ENCODE measurements at regions not wholly inside any gene's neighbourhood (a gene's known extent, or its start where the extent isn't known, plus 50 kb on each side); places are given as distances from the start of the nearest gene placed in this dataset.
A peak's percentile ranks its signal among the peaks of the same experiment; 100 is the strongest.
"Not testable (repeated sequence)": the region's sequence is repeated elsewhere in the genome, so short reads cannot be mapped to it uniquely, and the experiment has no call there.

DNA sequence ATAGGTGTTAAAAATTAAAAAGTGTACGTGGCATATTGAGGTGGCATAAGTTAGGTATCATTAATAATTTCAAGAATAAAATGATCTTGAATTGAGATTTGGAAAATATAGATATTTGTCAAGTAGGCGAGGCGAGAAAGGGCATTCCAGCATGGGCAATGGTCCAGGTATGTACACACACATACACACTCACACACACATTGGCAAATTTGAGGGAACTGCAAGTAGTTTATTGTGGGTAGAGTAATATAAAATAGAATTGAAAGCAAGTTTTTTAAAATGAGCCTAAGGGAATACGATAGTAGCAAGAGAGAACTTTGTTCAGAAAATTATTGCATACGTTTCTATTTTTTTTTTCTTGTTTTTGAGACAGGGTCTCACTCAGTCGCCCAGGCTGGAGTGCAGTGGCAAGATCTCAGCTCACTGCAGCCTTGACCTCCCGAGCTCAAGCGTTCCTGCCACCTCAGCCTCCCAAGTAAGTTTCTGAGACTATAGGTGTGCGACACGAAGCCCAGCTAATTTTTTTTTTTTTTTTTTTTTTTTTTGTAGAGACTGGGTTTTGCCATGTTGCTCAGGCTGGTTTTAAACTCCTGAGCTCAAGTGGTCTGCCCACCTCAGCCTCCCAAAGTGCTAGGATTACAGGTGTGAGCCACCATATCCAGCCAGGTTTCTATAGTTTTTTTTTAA is 96.7 kb upstream of the SLC39A10 start:
- 79 to 86% methylated on average over 10 of the region's 10 CpGs for WGBS, 2 donors
- DNase-seq = no peak
- no peak for ATAC-seq
- Histone ChIP-seq H3K27ac (no peak overlapping the region), H3K4me1 (peaks cover 0 to 8% (median 0%) of the 10 kb centered on the region in 3 donors), H3K36me3 (no peaks in the 10 kb centered on the region), H3K4me3 (no peak overlapping the region), H3K9me3 (no peaks in the 10 kb centered on the region), H3K27me3 (no peaks in the 10 kb centered on the region)
- TF ChIP-seq, protein P1, sequence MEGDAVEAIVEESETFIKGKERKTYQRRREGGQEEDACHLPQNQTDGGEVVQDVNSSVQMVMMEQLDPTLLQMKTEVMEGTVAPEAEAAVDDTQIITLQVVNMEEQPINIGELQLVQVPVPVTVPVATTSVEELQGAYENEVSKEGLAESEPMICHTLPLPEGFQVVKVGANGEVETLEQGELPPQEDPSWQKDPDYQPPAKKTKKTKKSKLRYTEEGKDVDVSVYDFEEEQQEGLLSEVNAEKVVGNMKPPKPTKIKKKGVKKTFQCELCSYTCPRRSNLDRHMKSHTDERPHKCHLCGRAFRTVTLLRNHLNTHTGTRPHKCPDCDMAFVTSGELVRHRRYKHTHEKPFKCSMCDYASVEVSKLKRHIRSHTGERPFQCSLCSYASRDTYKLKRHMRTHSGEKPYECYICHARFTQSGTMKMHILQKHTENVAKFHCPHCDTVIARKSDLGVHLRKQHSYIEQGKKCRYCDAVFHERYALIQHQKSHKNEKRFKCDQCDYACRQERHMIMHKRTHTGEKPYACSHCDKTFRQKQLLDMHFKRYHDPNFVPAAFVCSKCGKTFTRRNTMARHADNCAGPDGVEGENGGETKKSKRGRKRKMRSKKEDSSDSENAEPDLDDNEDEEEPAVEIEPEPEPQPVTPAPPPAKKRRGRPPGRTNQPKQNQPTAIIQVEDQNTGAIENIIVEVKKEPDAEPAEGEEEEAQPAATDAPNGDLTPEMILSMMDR (IDR thresholded peaks at IDR 0.05) = no peak
- intact Hi-C loops (cut with DNase I) = no loop called here
- FAIRE-seq = no peak

DNA sequence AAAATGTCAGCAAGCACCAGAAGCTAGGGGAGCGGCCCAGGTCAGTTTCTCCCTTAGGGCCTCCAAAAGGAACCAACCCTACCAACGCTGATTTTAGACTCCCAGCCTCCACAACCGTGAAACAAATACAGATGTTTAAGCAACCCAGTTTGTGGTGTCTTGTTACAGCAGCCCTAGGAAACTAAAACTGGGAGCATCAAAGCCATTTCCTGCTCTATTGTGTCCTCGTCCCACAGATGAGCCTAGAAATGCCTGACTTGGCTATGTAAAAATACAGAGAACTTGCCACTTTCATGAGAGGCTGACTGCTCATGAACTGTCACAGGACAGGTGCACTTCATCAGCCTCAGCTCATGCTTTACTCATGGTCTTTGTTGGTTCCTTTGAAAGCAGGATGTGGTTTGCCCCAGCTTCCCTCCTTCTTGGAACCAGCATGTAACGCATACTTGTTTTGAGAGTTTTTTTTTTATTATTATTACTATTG is 97.6 kb upstream of the SLC39A10 start:
- no peak overlapping the region for H3K4me3 ChIP-seq
- H3K9me3 ChIP-seq = no peaks in the 10 kb centered on the region
- H3K27ac ChIP-seq = peak overlapping the region in 1 of 4 donors; percentile 30
- H3K36me3 ChIP-seq = no peaks in the 10 kb centered on the region
- peaks cover 0 to 8% (median 0%) of the 10 kb centered on the region in 3 donors for H3K4me1 ChIP-seq
- TF ChIP-seq, protein P1 (IDR thresholded peaks at IDR 0.05) = no peak
- no peak for FAIRE-seq
- ATAC-seq = peak in 2 of 4 donors; percentile 67 to 69
- no peaks in the 10 kb centered on the region for H3K27me3 ChIP-seq
- intact Hi-C loops (cut with DNase I) = no loop called here
- 81 to 86% methylated on average over 5 of the region's 5 CpGs for WGBS, 2 donors
- peak in 1 of 6 donors; percentile 38 for DNase-seq

DNA sequence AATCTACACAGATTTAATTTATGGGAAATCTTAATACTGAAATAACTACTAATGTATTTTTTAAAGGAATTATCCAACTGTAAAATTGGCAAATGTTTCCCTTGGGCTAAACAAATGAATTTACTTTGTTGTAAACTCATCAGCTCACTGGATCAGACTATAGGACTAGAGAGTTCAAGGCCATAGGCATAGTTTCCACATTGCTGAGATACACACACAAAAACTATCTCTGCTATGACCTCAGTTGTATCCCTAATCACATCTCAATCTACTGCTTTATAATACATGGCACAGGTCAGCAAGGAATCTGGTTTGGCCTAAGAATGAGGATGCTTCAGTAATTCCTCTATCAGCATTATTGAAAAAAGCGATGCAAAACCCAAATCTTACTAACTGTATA is 101.1 kb upstream of the SLC39A10 start:
- Histone ChIP-seq H3K36me3 (no peaks in the 10 kb centered on the region), H3K4me1 (no peaks in the 10 kb centered on the region), H3K27ac (no peak overlapping the region), H3K4me3 (no peak overlapping the region), H3K27me3 (no peaks in the 10 kb centered on the region), H3K9me3 (no peaks in the 10 kb centered on the region)
- no peak for FAIRE-seq
- TF ChIP-seq, protein P1 (IDR thresholded peaks at IDR 0.05) = no peak
- intact Hi-C loops (cut with DNase I) = no loop called here
- WGBS, 2 donors = 96 to 100% methylated on average over 1 of the region's 1 CpG
- ATAC-seq = no peak
- no peak for DNase-seq

DNA sequence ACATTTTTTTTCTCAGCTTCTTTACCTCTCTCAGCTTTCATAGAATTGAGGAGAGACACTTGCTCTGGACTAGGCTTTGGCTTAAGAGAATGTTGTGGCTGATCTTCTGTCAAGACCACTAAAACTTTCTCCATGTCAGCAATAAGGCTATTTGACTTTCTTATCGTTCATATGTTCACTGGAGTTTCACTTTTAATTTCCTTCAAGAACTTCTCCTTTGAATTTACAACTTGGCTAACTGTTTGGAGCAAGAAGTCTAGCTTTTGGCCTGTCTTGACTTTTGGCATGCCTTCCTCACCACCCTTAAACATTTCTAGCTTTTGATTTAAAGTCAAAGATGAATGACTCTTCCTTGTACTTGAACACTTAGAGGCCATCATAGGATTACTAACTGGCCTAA is 104.4 kb upstream of the SLC39A10 start:
- no peaks in the 10 kb centered on the region for H3K9me3 ChIP-seq
- 78 to 90% methylated on average over 1 of the region's 1 CpG for WGBS, 2 donors
- DNase-seq (no peak), FAIRE-seq (no peak), ATAC-seq (no peak)
- H3K4me1 ChIP-seq = no peaks in the 10 kb centered on the region
- TF ChIP-seq, protein P1 (IDR thresholded peaks at IDR 0.05) = no peak
- no peak overlapping the region for H3K4me3 ChIP-seq
- H3K36me3 ChIP-seq = no peaks in the 10 kb centered on the region
- intact Hi-C loops (cut with DNase I) = no loop called here
- no peaks in the 10 kb centered on the region for H3K27me3 ChIP-seq
- no peak overlapping the region for H3K27ac ChIP-seq

DNA sequence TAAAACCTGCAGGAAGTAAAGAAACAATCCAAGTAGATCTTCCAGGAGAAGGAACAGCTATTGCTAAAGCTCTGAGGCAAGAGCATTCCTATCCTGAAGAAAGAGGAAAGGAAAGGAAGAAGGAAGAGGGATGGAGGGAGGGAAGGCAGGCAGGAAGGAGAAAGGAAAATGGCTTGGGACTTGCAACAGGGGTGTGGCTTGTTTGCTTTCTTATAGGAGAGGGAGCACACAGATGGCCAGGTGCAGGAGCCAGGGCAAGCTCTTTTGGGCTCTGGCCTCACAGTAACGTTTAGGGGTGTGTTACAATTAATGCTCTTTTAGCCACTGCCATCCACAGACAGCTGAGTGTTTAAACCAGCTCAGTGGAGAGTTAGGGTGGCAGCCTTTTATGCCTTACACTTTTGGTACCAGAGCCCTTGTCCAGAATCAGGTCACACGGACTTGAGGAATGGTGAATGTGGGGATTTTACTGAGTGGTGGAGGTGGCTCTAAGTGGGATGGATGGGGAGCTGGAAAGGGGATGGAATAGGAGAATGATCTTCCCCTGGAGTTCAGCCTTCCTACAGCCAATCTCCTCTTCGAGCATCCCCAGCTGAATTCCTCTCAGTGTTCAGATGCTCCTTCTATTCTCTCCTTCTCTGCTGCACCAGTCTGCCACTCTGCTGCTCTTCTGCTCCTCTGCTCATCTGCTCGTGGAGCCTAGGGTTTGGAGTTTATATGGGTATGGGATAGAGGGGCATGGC is 108.7 kb upstream of the SLC39A10 start:
- FAIRE-seq (no peak), ATAC-seq (no peak), DNase-seq (no peak)
- TF ChIP-seq, protein P1 (IDR thresholded peaks at IDR 0.05) = no peak
- Histone ChIP-seq H3K27me3 (no peaks in the 10 kb centered on the region), H3K4me1 (peaks cover 0 to 10% (median 4%) of the 10 kb centered on the region in 3 donors), H3K9me3 (no peaks in the 10 kb centered on the region), H3K36me3 (no peaks in the 10 kb centered on the region), H3K27ac (no peak overlapping the region), H3K4me3 (no peak overlapping the region)
- 85 to 93% methylated on average over 4 of the region's 4 CpGs for WGBS, 2 donors
- intact Hi-C loops (cut with DNase I) = no loop called here

DNA sequence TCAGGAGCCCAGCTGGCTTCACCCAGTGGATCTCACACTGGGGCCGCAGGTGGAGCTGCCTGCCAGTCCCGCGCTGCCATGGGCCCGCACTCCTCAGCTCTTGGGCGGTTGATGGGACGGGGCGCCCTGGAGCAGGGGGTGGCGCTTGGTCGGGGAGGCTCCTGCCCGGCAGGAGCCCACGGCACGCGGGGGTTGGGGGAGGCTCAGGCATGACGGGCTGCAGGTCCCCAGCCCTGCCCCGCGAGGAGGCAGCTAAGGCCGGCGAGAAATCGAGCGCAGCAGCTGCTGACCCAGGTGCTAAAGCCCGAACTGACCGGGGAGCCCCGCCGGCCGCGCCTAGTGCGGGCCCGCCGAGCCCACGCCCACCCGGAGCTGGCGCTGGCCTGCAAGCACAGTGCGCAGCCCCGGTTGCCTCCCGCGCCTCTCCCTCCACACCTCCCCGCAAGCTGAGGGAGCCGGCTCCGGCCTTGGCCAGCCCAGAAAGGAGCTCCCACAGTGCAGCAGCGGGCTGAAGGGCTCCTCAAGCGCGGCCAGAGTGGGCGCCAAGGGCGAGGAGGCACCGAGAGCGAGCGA is 109.7 kb upstream of the SLC39A10 start:
- FAIRE-seq; H3K27ac ChIP-seq; ATAC-seq; intact Hi-C loops (cut with DNase I); H3K27me3 ChIP-seq; H3K36me3 ChIP-seq; H3K4me3 ChIP-seq; H3K9me3 ChIP-seq: not testable (repeated sequence)
- peaks cover 0 to 10% (median 4%) of the 10 kb centered on the region in 3 donors for H3K4me1 ChIP-seq
- DNase-seq = peak in 1 of 6 donors; percentile 56
- WGBS, 2 donors = 84 to 92% methylated on average over 46 to 47 of the region's 47 CpGs
